ENCODE measurements at regions not wholly inside any gene's neighbourhood (a gene's known extent, or its start where the extent isn't known, plus 50 kb on each side); places are given as distances from the start of the nearest gene placed in this dataset.

DNA sequence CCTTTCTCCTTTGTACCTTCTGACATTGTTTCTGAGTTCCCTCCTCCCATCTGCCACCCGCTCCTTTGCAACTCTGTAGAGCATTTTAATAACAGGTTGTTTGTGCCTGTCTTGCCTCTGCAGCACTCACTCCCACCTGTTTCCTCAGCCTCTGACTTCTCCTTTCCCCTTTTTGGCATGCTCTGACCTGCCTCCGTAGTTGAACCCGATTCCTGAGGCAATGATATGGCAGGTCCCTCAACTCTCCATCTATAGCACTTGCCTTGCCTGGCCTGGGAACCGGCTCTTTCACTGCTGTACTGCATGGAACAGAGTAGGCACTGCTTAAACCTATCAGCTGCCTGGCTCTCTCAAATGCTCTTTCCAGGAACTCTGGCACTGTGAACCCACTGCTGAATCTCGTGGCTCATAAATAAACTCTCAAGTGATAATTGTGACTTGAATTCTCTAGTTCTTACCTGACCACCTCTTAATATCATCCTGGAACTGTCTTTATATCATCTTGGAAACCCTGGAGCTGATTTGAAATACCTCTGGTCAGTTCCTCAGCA, 50.3 kb downstream of the UTRN start:
- no peak for DNase-seq

DNA sequence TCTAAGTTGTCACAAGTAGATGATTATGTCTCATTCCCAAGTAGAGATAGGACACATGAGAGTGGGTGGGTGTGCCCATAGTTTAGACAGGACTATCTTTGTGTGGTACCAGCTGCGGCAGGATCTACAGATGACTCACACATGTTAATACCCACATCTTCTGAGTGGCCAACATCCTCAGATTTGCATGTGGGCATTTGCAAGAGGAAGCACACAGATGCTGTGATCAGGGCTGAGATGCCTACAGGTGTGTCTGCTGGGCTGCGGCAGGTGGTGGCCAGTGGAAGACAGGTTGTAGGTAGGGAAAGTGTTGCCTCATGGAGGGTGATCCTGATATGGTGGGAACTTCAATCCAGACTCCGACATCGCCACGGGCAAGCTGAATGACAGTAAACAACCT, 50.8 kb downstream of the UTRN start:
- peak; percentile 46 to 49 for DNase-seq

DNA sequence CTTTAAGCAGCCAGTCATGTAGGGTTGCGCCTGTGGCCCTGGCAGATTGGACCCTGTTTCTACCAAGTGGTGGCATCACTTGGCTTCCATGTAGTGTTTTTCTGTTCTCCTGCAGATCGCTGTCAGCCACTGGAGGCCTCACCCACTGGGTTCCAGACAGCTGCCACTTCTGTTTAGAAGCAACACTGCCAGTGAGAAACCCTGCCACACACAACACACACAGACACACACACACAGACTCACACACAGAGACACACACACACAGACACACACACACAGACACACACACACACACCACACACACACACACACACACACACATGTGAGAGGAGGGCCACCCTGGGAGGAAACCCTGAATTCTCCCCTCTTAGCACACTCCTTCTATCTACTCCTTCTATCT, 51.8 kb downstream of the UTRN start:
- no peak for DNase-seq

DNA sequence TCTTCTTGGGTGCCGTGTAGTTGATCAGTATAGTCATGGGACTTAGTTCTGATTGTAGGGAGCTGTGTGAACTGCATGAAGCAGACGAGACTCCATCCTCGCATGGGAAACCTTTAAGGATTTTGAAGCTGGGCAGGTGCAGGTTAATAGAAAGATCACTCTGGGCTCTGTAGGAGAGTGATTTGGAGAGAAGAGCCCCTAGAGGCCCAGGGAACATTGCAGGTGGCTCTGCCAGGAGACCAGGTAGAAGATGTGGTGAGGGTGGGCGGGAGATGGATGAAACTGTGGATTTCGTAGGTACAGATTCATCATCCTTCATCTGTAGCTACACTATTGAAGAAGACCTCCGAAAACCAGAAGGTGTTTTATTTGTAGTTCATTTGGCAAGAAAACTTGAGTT, 53.3 kb downstream of the UTRN start:
- DNase-seq = no peak

GRCh38 chr6:144338951-144339700, 54.0 kb downstream of the UTRN start:
- no peak for DNase-seq

- DNase-seq = no peak
These were observed 54.8 kb downstream of the UTRN start for GRCh38 chr6:144339859-144340452.

DNA sequence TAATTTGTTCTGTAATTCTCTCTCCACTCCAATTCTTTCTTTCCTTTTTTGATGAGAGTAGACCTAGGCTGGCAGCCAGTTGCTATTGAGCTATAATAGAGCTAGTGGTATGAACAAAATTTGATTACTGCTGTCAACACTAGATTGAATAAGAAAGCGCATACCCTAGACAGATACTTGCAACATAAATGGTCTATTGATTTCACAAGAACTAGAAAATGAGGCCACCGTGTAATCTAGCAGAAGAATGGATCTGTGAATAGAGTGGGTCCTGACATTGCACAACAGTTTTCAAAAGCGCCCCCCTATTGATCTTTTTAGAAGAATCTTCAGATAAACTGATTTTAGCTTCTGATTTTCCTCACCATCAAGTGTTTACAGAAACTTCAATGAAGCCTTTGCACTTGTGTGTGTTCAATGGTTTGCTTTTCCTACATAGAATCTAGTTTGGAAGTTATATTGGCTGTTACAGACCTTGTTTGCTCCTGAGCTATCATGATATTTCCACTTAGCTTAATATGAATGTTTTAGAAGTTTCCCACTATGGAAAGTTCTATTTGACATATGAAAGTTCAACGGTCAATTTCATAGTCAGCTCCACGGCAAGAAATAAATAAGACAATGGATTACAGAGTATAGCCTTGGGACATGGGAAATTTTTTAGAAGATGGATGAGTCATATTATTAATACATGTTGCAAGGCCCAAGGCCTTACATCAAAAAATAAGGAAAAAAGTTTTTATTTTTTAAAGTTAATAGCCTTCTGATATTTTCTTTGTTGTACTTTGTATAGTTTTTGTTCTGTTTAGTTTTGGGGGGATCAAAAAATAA, 55.6 kb downstream of the UTRN start:
- no peak for DNase-seq

DNA sequence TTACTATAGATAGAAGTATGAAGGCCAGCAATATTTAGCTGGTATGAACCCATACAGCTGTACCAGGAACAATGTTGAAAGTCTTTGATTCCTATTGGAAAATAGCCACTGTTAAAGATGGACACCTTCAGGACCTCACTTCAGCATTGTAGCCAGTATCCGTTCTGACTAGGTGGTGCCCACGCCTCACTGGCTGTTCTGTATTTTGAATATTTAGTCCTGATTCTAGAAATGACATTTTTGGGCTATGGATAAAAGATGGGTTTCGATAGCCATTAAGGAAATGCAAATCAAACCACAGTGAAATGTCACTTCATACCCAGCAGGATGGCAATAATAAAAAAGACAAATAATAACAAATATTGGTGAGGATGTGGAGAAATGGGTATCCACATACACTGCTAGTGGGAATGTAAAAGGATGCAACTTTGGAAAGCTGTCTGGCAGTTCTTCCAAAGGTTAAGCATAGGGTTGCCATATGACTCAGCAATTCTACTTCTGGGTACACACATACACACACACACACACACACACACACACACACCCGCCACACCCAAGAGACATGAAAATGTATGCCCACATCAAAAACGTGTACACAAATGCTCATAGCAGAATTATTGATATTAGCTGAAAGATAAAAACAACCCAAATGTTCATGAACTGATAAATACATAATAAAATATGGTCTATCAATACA, 56.8 kb downstream of the UTRN start:
- no peak for DNase-seq

DNA sequence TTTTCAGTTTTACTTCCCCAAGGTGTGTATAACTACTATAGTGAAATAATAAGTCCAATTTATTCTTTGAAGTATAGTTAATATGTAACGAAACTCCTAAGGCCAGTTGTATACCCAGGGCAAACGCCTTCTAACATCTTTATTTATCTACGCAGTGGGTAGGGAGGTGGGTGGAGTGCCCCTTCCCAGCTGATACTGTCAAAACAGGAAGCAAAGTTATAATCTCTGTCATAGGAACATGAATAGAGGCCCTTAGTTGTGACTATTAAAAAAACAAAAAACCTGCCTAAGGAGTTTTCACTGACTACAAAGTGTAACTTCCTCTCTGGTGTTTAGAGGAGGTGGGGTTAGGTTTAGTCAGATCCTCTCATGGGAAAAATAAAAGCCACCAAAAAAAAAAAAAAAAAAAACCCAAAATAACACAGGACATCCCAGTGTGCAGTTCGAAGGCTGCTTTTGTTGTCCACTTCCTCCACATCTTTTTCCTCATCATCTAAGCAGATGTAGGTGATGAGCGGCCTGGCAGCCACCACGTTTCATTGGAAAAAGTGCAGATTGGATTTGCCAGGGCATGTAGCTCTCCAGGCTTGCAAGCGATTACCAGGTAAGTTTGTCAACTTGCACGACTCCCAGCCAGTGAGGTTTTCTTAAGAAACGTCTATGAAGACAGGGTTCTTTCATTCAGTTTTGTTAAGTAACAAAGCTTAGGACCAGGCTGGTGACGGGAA, 58.7 kb downstream of the UTRN start:
- no peak for DNase-seq

- DNase-seq = no peak
These were observed 59.5 kb downstream of the UTRN start for GRCh38 chr6:144344646-144345045.

- no peak for DNase-seq
These were observed 60.3 kb downstream of the UTRN start for GRCh38 chr6:144345451-144345850.

- no peak for DNase-seq
These were observed 61.7 kb downstream of the UTRN start for GRCh38 chr6:144346719-144347447.

DNA sequence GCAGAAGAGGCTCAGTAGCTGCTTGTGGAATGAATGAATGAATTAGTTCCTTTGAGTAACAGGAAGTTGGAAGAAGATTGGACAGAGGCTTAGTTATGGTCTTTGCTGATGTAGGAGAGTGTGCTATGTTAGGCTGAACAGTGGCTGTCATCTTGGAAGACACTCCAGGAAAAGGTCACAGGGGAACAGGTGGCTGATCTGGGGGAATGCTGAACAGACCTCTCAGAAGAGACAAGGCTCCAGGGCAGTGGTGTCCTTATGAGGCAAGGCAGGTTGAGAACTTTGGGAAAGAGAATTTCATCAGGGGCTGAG, 62.3 kb downstream of the UTRN start:
- no peak for DNase-seq

GRCh38 chr6:144347933-144348332, 62.8 kb downstream of the UTRN start:
- DNase-seq = no peak

- no peak for DNase-seq
These were observed 64.8 kb downstream of the UTRN start for GRCh38 chr6:144349690-144350527.

GRCh38 chr6:144350528-144350880, 65.4 kb downstream of the UTRN start:
- DNase-seq = no peak

GRCh38 chr6:144351379-144352127, 66.4 kb downstream of the UTRN start:
- no peak for DNase-seq

DNA sequence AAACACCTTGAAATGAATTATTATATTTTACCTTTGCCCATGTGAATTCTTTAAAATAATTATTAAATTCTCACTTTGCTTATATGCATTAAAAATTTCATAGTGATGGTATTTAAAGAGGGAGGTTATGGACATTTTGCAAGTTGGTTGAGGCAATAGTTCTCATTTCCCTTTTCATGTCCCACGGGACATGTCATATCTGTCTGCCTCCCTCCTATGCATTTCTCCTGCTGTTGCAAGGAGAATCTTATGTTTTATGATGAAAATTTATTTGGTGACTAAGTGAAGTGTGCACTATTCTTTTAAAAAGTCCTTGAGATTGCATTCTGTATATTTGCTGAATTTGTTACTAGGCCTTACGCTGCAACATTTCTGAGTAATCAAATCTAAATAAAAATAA, 67.2 kb downstream of the UTRN start:
- DNase-seq = no peak

DNA sequence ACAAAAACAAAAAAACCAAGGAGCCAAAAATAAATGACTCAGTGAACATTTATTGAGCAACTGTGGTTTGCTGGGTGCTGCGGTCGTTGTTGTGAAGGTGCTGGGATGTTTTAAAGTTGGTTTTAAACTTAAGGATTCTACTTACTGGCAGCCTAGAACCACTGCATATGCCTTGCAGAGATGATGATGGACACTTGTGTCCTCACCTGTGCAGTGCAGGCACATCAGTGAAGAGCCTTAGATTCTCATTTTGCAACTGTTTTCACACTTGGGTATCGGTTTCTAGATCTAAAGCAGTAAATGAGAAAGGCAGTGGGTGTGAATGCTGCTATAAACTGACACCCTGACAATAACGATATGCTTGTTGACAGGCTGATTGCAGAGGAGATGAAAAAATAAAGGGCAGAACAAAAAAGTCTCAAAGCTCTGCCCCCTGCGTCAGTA, 68.8 kb downstream of the UTRN start:
- no peak for DNase-seq

- DNase-seq = no peak
These were observed 74.6 kb downstream of the UTRN start for GRCh38 chr6:144359783-144360182.
